ENCODE measurements at regions not wholly inside any gene's neighbourhood (a gene's known extent, or its start where the extent isn't known, plus 50 kb on each side); places are given as distances from the start of the nearest gene placed in this dataset.

- Histone ChIP-seq H3K4me3 (no peak overlapping the region), H3K9ac (ENCODE audit: insufficient read length) (no peak overlapping the region), H3K27ac (no peak overlapping the region), H3K9me3 (ENCODE audit: low read depth, low read length) (no peaks in the 10 kb centered on the region), H3K36me3 (ENCODE audit: insufficient read depth, low read length) (no peaks in the 10 kb centered on the region)
- TF ChIP-seq POLR2AphosphoS5 (IDR thresholded peaks at IDR 0.05; ENCODE audit: borderline replicate concordance, low read depth, low read length) = no peak
- no peak for TF ChIP-seq EZH2 (IDR thresholded peaks at IDR 0.05)
- TF ChIP-seq FOXP2 (optimal IDR thresholded peaks at IDR 0.05; ENCODE audit: control extremely low read depth, extremely low read length, insufficient read depth) = no peak
- no peak for DNase-seq (ENCODE audit: low read depth, low spot score)
Observed at GRCh38 chr4:176872461-176872860, 79.7 kb upstream of the VEGFC start.

- no peak overlapping the region for H3K9ac ChIP-seq (ENCODE audit: insufficient read length)
- no peak overlapping the region for H3K4me3 ChIP-seq
- no peaks in the 10 kb centered on the region for H3K36me3 ChIP-seq (ENCODE audit: insufficient read depth, low read length)
- TF ChIP-seq POLR2AphosphoS5 (IDR thresholded peaks at IDR 0.05; ENCODE audit: borderline replicate concordance, low read depth, low read length) = no peak
- no peak for TF ChIP-seq EZH2 (IDR thresholded peaks at IDR 0.05)
- no peak for TF ChIP-seq FOXP2 (optimal IDR thresholded peaks at IDR 0.05; ENCODE audit: control extremely low read depth, extremely low read length, insufficient read depth)
- H3K9me3 ChIP-seq (ENCODE audit: low read depth, low read length) = peaks cover 2% of the 10 kb centered on the region; the same call in 1 of the 2 replicates
- DNase-seq (ENCODE audit: low read depth, low spot score) = no peak
- H3K27ac ChIP-seq = no peak overlapping the region
Observed at GRCh38 chr4:176874721-176875445, 82.2 kb upstream of the VEGFC start.

- Histone ChIP-seq H3K36me3 (ENCODE audit: insufficient read depth, low read length) (no peaks in the 10 kb centered on the region), H3K27ac (no peak overlapping the region), H3K4me3 (no peak overlapping the region), H3K9ac (ENCODE audit: insufficient read length) (no peak overlapping the region), H3K9me3 (ENCODE audit: low read depth, low read length) (peaks cover 2% of the 10 kb centered on the region; the same call in 1 of the 2 replicates)
- no peak for DNase-seq (ENCODE audit: low read depth, low spot score)
- no peak for TF ChIP-seq POLR2AphosphoS5 (IDR thresholded peaks at IDR 0.05; ENCODE audit: borderline replicate concordance, low read depth, low read length)
- TF ChIP-seq FOXP2 (optimal IDR thresholded peaks at IDR 0.05; ENCODE audit: control extremely low read depth, extremely low read length, insufficient read depth) = no peak
- TF ChIP-seq EZH2 (IDR thresholded peaks at IDR 0.05) = no peak
Observed at GRCh38 chr4:176875446-176875930, 82.8 kb upstream of the VEGFC start.

GRCh38 chr4:176879380-176880116 lies 86.8 kb upstream of the VEGFC start:
- TF ChIP-seq POLR2AphosphoS5 (IDR thresholded peaks at IDR 0.05; ENCODE audit: borderline replicate concordance, low read depth, low read length) = no peak
- no peak for TF ChIP-seq FOXP2 (optimal IDR thresholded peaks at IDR 0.05; ENCODE audit: control extremely low read depth, extremely low read length, insufficient read depth)
- no peak for TF ChIP-seq EZH2 (IDR thresholded peaks at IDR 0.05)
- H3K4me3 ChIP-seq = no peak overlapping the region
- no peak for DNase-seq (ENCODE audit: low read depth, low spot score)
- H3K9ac ChIP-seq (ENCODE audit: insufficient read length) = no peak overlapping the region
- H3K9me3 ChIP-seq (ENCODE audit: low read depth, low read length) = peaks cover 2% of the 10 kb centered on the region; the same call in 1 of the 2 replicates
- H3K36me3 ChIP-seq (ENCODE audit: insufficient read depth, low read length) = no peaks in the 10 kb centered on the region
- H3K27ac ChIP-seq = no peak overlapping the region; the same call in 1 of the 2 replicates

- no peak overlapping the region for H3K27ac ChIP-seq
- no peak for TF ChIP-seq FOXP2 (optimal IDR thresholded peaks at IDR 0.05; ENCODE audit: control extremely low read depth, extremely low read length, insufficient read depth)
- H3K9ac ChIP-seq (ENCODE audit: insufficient read length) = no peak overlapping the region
- no peak for DNase-seq (ENCODE audit: low read depth, low spot score)
- peaks cover 2% of the 10 kb centered on the region; the same call in 1 of the 2 replicates for H3K9me3 ChIP-seq (ENCODE audit: low read depth, low read length)
- no peak overlapping the region for H3K4me3 ChIP-seq
- H3K36me3 ChIP-seq (ENCODE audit: insufficient read depth, low read length) = no peaks in the 10 kb centered on the region
Observed at GRCh38 chr4:176882206-176882605, 89.5 kb upstream of the VEGFC start.

- no peak for DNase-seq (ENCODE audit: low read depth, low spot score)
- Histone ChIP-seq H3K9me3 (ENCODE audit: low read depth, low read length) (peaks cover 2% of the 10 kb centered on the region; the same call in 1 of the 2 replicates), H3K9ac (ENCODE audit: insufficient read length) (no peak overlapping the region), H3K36me3 (ENCODE audit: insufficient read depth, low read length) (no peaks in the 10 kb centered on the region), H3K4me3 (no peak overlapping the region), H3K27ac (no peak overlapping the region)
- no peak for TF ChIP-seq FOXP2 (optimal IDR thresholded peaks at IDR 0.05; ENCODE audit: control extremely low read depth, extremely low read length, insufficient read depth)
- no peak for TF ChIP-seq POLR2AphosphoS5 (IDR thresholded peaks at IDR 0.05; ENCODE audit: borderline replicate concordance, low read depth, low read length)
- TF ChIP-seq EZH2 (IDR thresholded peaks at IDR 0.05) = no peak
Observed at GRCh38 chr4:176883108-176883550, 90.4 kb upstream of the VEGFC start.

GRCh38 chr4:176883681-176884418 lies 91.1 kb upstream of the VEGFC start:
- DNase-seq (ENCODE audit: low read depth, low spot score) = no peak

GRCh38 chr4:176885224-176885623 lies 92.5 kb upstream of the VEGFC start:
- Histone ChIP-seq H3K9ac (ENCODE audit: insufficient read length) (no peak overlapping the region), H3K4me3 (no peak overlapping the region), H3K9me3 (ENCODE audit: low read depth, low read length) (no peaks in the 10 kb centered on the region), H3K27ac (no peak overlapping the region), H3K36me3 (ENCODE audit: insufficient read depth, low read length) (no peaks in the 10 kb centered on the region)
- no peak for DNase-seq (ENCODE audit: low read depth, low spot score)
- TF ChIP-seq FOXP2 (optimal IDR thresholded peaks at IDR 0.05; ENCODE audit: control extremely low read depth, extremely low read length, insufficient read depth) = no peak
- no peak for TF ChIP-seq EZH2 (IDR thresholded peaks at IDR 0.05)
- TF ChIP-seq POLR2AphosphoS5 (IDR thresholded peaks at IDR 0.05; ENCODE audit: borderline replicate concordance, low read depth, low read length) = no peak

More at GRCh38 chr4:176883681-176884418, 91.1 kb upstream of the VEGFC start:
- Histone ChIP-seq H3K36me3 (ENCODE audit: insufficient read depth, low read length) (no peaks in the 10 kb centered on the region), H3K9ac (ENCODE audit: insufficient read length) (no peak overlapping the region), H3K4me3 (no peak overlapping the region), H3K9me3 (ENCODE audit: low read depth, low read length) (no peaks in the 10 kb centered on the region; the same call in 1 of the 2 replicates), H3K27ac (no peak overlapping the region)
- no peak for TF ChIP-seq POLR2AphosphoS5 (IDR thresholded peaks at IDR 0.05; ENCODE audit: borderline replicate concordance, low read depth, low read length)
- no peak for TF ChIP-seq FOXP2 (optimal IDR thresholded peaks at IDR 0.05; ENCODE audit: control extremely low read depth, extremely low read length, insufficient read depth)
- no peak for TF ChIP-seq EZH2 (IDR thresholded peaks at IDR 0.05)
